Gastroesophageal sphincter (tissue), 4 donors: ENCODE measurements at regions not wholly inside any gene's neighbourhood (a gene's known extent, or its start where the extent isn't known, plus 50 kb on each side); places are given as distances from the start of the nearest gene placed in this dataset.

Experiments used
- ATAC-seq: fragments of 150-250 bp; one replicate; pipeline ENCODE4 v1.9.1; 2016; ENCODE audit warnings: mild to moderate bottlenecking, moderate library complexity
- H3K27ac ChIP-seq, 4 donors: fragments of 200-600 bp; sonication (generic) in 3 of 4; 1 replicate in 3 of 4; 2 replicates in 1 of 4; pipeline ENCODE4 v1.5.1; 2016 to 2019
- H3K27me3 ChIP-seq: fragments of 200-600 bp; sonication (generic); one replicate; pipeline ENCODE4 v1.5.1; 2019
- H3K36me3 ChIP-seq, 2 donors: fragments of 200-600 bp; sonication (generic); one replicate each; pipeline ENCODE4 v1.5.1; 2019; ENCODE audit warnings: control low read depth in 1 of 2
- H3K4me1 ChIP-seq, 3 donors: fragments of 200-600 bp; sonication (generic); 1 replicate in 2 of 3; 2 replicates in 1 of 3; pipeline ENCODE4 v1.5.1; 2016 to 2019; ENCODE audit warnings: control low read depth in 2 of 3
- H3K4me3 ChIP-seq, 2 donors: fragments of 200-600 bp; sonication (generic); one replicate each; pipeline ENCODE4 v1.5.1; 2019; ENCODE audit warnings: mild to moderate bottlenecking in 1 of 2, moderate library complexity in 1 of 2
- H3K9me3 ChIP-seq, 3 donors: fragments of 200-600 bp; sonication (generic); one replicate each; pipeline ENCODE4 v1.5.1; 2017 to 2019; ENCODE audit warnings: control low read depth in 2 of 3
- CTCF ChIP-seq, 4 experiments: fragments of 200-600 bp in 2 of 4; fragments of 450-650 bp in 2 of 4; sonication (generic) in 1 of 4; IDR thresholded peaks; one replicate each; pipeline ENCODE4 v1.5.1; 2017 to 2019; ENCODE audit warnings: antibody characterized with exemption in 4 of 4, mild to moderate bottlenecking in 2 of 4, moderate library complexity in 2 of 4
- EP300 ChIP-seq: sonication (generic); formaldehyde crosslinking; IDR thresholded peaks from one replicate; pipeline ENCODE4 v1.6.1; 2017; ENCODE audit warnings: antibody characterized with exemption, mild to moderate bottlenecking
- POLR2A ChIP-seq, 2 donors: fragments of 450-650 bp; IDR thresholded peaks; one replicate each; pipeline ENCODE4 v1.6.1; 2017; ENCODE audit warnings: antibody characterized with exemption in 2 of 2, mild to moderate bottlenecking in 2 of 2, moderate library complexity in 1 of 2
- POLR2AphosphoS5 ChIP-seq: sonication (generic); formaldehyde crosslinking; IDR thresholded peaks from one replicate; pipeline ENCODE4 v1.6.1; 2017; ENCODE audit warnings: antibody characterized with exemption
- whole genome bisulfite sequencing, 2 donors: methylation state at CpG; one replicate each; pipeline ENCODE4 v1.1.5; 2018; ENCODE audit warnings: low coverage in 1 of 2; 5-methylcytosine and 5-hydroxymethylcytosine counted together

DNA sequence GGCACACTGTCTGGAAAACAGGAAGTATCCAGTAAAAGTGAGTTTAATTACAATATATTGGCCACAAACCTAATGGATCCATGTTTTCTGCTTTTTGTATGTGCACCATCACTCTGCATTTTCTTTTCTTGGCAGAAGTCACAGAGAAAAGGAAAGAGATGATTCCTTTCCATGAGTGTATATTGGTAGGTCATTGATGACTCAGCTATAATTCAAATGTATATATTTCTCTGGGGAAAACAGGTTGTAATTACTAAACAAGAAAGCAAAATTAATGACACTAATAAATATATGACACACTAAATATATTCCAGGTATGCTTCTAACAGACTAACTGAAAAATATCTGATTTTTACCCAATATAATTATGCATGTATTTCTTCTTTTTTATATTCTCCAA lies 105.9 kb upstream of the PCDH15 start:
- Histone ChIP-seq H3K4me1 (no peaks in the 10 kb centered on the region), H3K27ac (no peak overlapping the region), H3K4me3 (no peak overlapping the region), H3K27me3 (no peaks in the 10 kb centered on the region), H3K36me3 (no peaks in the 10 kb centered on the region), H3K9me3 (no peaks in the 10 kb centered on the region)
- TF ChIP-seq POLR2AphosphoS5 (no peak), POLR2A (IDR thresholded peaks at IDR 0.05) (no peak), CTCF (IDR thresholded peaks at IDR 0.05) (no peak), EP300 (no peak)
- no peak for ATAC-seq

DNA sequence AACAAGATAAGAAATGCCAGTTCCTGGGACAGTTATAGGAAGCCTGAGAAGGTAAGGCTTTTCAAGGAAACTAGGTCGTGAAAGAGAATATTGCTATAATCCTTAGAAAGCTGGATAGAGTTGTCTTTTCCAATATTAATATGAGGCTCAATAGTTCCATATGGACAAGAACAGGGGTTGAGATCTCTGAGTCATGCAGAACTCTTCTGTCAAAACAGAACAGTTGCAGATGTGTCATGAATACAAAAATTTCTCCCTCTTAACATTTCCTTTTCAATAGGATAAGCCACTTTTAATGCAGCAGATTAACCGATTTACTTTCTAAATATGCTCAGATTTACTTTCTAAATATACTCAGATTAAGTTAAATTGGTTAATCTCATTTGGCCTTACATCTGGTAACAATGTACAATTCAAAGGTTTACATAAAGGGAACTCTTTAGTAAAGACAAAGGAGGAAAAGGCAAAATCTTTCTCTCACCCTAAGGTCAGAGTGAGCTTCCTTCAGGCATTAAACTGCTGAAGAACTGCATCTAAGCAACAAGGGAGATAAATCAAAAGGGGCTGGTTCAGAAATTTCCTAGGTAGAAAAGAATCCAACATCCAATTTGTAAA lies 104.7 kb upstream of the PCDH15 start:
- WGBS, 2 donors, result 48 to 63% methylated on average over 2 of the region's 2 CpGs
- ATAC-seq, result no peak
- Histone ChIP-seq H3K27ac (no peak overlapping the region), H3K4me3 (no peak overlapping the region), H3K27me3 (no peaks in the 10 kb centered on the region), H3K9me3 (no peaks in the 10 kb centered on the region), H3K36me3 (no peaks in the 10 kb centered on the region), H3K4me1 (no peaks in the 10 kb centered on the region)
- TF ChIP-seq POLR2AphosphoS5 (no peak), EP300 (no peak), POLR2A (IDR thresholded peaks at IDR 0.05) (no peak), CTCF (IDR thresholded peaks at IDR 0.05) (no peak)

- H3K27me3 ChIP-seq, result no peaks in the 10 kb centered on the region
- no peak for ATAC-seq
- H3K36me3 ChIP-seq, result no peaks in the 10 kb centered on the region
- no peak overlapping the region for H3K27ac ChIP-seq
- H3K4me3 ChIP-seq, result no peak overlapping the region
- WGBS, 2 donors, result 83 to 86% methylated on average over 1 of the region's 1 CpG
- no peak for TF ChIP-seq EP300
- TF ChIP-seq POLR2A (IDR thresholded peaks at IDR 0.05), result no peak
- no peak for TF ChIP-seq CTCF (IDR thresholded peaks at IDR 0.05)
- no peak for TF ChIP-seq POLR2AphosphoS5
- no peaks in the 10 kb centered on the region for H3K4me1 ChIP-seq
- no peaks in the 10 kb centered on the region for H3K9me3 ChIP-seq
These were observed 103.8 kb upstream of the PCDH15 start for GRCh38 chr10:54904833-54905232.

- 72 to 77% methylated on average over 1 of the region's 1 CpG for WGBS, 2 donors
- no peaks in the 10 kb centered on the region for H3K4me1 ChIP-seq
- ATAC-seq, result no peak
These were observed 102.7 kb upstream of the PCDH15 start for GRCh38 chr10:54903745-54904144.

More at GRCh38 chr10:54903745-54904144, 102.7 kb upstream of the PCDH15 start:
- TF ChIP-seq POLR2A (IDR thresholded peaks at IDR 0.05) (no peak), CTCF (IDR thresholded peaks at IDR 0.05) (no peak), POLR2AphosphoS5 (no peak), EP300 (no peak)
- no peaks in the 10 kb centered on the region for H3K9me3 ChIP-seq
- H3K4me3 ChIP-seq, result no peak overlapping the region
- H3K27ac ChIP-seq, result no peak overlapping the region
- no peaks in the 10 kb centered on the region for H3K36me3 ChIP-seq
- H3K27me3 ChIP-seq, result no peaks in the 10 kb centered on the region
